Neural cell (in vitro differentiated cells): ENCODE measurements at regions not wholly inside any gene's neighbourhood (a gene's known extent, or its start where the extent isn't known, plus 50 kb on each side); places are given as distances from the start of the nearest gene placed in this dataset.

Experiments used
- H2AFZ ChIP-seq: fragments of 200-600, 300-800 bp; sonication (generic), shearing (Covaris generic); 2 replicates; pipeline ENCODE4 v1.6.0; 2014; ENCODE audit warnings: low read depth, mild to moderate bottlenecking, antibody characterized with exemption, low read length, moderate library complexity
- H3F3A ChIP-seq: fragments of 200-600 bp; shearing (Covaris generic); 2 replicates; pipeline ENCODE4 v1.6.1; 2016; ENCODE audit warnings: mild to moderate bottlenecking, moderate library complexity, mixed read lengths, antibody characterized with exemption, low read length; ENCODE audit not compliant: insufficient read depth, poor library complexity, severe bottlenecking
- H3K27ac ChIP-seq: fragments of 200-600, 300-800 bp; sonication (generic), shearing (Covaris generic); 2 replicates; pipeline ENCODE4 v1.5.1; 2014; ENCODE audit warnings: mild to moderate bottlenecking, low read length, moderate library complexity
- H3K27me3 ChIP-seq: fragments of 300-800, 200-600 bp; sonication (generic), shearing (Covaris generic); 2 replicates; pipeline ENCODE4 v1.6.0; 2014; ENCODE audit warnings: mild to moderate bottlenecking, low read depth, low read length, moderate library complexity; ENCODE audit not compliant: insufficient read depth
- H3K36me3 ChIP-seq: fragments of 300-800, 200-600 bp; sonication (generic), shearing (Covaris generic); 2 replicates; pipeline ENCODE4 v1.5.1; 2014; ENCODE audit warnings: mild to moderate bottlenecking, antibody characterized with exemption, low read length, moderate library complexity; ENCODE audit not compliant: insufficient read depth
- H3K4me2 ChIP-seq: fragments of 300-800, 200-600 bp; sonication (generic), shearing (Covaris generic); 2 replicates; pipeline ENCODE4 v1.6.0; 2014; ENCODE audit warnings: mild to moderate bottlenecking, low read length
- H3K4me3 ChIP-seq: fragments of 300-800, 200-600 bp; sonication (generic), shearing (Covaris generic); 2 replicates; pipeline ENCODE4 v1.5.1; 2014; ENCODE audit warnings: mild to moderate bottlenecking, low read length, moderate library complexity
- H3K79me2 ChIP-seq: fragments of 200-600 bp; shearing (Covaris generic); replicated peaks from 2 replicates; pipeline ENCODE4 v1.6.0; 2014; ENCODE audit warnings: mild to moderate bottlenecking, low read length, moderate library complexity; ENCODE audit not compliant: insufficient read depth
- H3K9ac ChIP-seq: fragments of 300-800, 200-600 bp; sonication (generic), shearing (Covaris generic); 2 replicates; pipeline ENCODE4 v1.6.1; 2016; ENCODE audit warnings: mild to moderate bottlenecking, low read length, mixed read lengths
- H3K9me2 ChIP-seq: fragments of 200-600 bp; shearing (Covaris generic); 2 replicates; pipeline ENCODE4 v1.6.1; 2016; ENCODE audit warnings: mild to moderate bottlenecking, low read length, mixed read lengths; ENCODE audit not compliant: insufficient read depth
- H3K9me3 ChIP-seq: fragments of 200-600, 300-800 bp; sonication (generic), shearing (Covaris generic); 2 replicates; pipeline ENCODE4 v1.6.1; 2016; ENCODE audit warnings: mild to moderate bottlenecking, mixed run types, low read length, moderate library complexity, mixed read lengths
- H4K20me1 ChIP-seq: fragments of 200-600 bp; shearing (Covaris generic); 2 replicates; pipeline ENCODE4 v1.6.1; 2016; ENCODE audit warnings: mild to moderate bottlenecking, mixed run types; ENCODE audit not compliant: insufficient read depth
- EP300 ChIP-seq: fragments of 450-650 bp; conservative IDR thresholded peaks from 2 replicates; pipeline ENCODE4 v1.6.1; 2014; ENCODE audit warnings: antibody characterized with exemption, mild to moderate bottlenecking, moderate library complexity; ENCODE audit not compliant: poor library complexity, severe bottlenecking
- EZH2 ChIP-seq: fragments of 200-600, 300-800 bp; shearing (Covaris generic), sonication (generic); IDR thresholded peaks from 2 replicates; pipeline ENCODE4 v1.6.1; 2014; ENCODE audit warnings: antibody characterized with exemption, low read length, borderline replicate concordance, mild to moderate bottlenecking; ENCODE audit not compliant: insufficient read depth, poor library complexity, severe bottlenecking
- MXI1 ChIP-seq: fragments of 450-650 bp; conservative IDR thresholded peaks from 2 replicates; pipeline ENCODE4 v1.6.1; 2014; ENCODE audit warnings: antibody characterized with exemption, mild to moderate bottlenecking; ENCODE audit not compliant: poor library complexity, severe bottlenecking
- POLR2AphosphoS5 ChIP-seq: IDR thresholded peaks from 2 replicates; pipeline ENCODE4 v1.6.1; 2012
- RAD21 ChIP-seq: fragments of 450-650 bp; conservative IDR thresholded peaks from 2 replicates; pipeline ENCODE4 v1.6.1; 2014; ENCODE audit warnings: antibody characterized with exemption, mild to moderate bottlenecking, moderate library complexity
- SMC3 ChIP-seq: fragments of 450-650 bp; conservative IDR thresholded peaks from 2 replicates; pipeline ENCODE4 v1.6.1; 2014; ENCODE audit warnings: antibody characterized with exemption, mild to moderate bottlenecking, moderate library complexity; ENCODE audit not compliant: poor library complexity
- TAF1 ChIP-seq: IDR thresholded peaks from 2 replicates; pipeline ENCODE4 v1.6.1; 2012; ENCODE audit warnings: low read depth
- TF ChIP-seq, protein P1 (sequence below): fragments of 450-650 bp; IDR thresholded peaks from 2 replicates; pipeline ENCODE4 v1.5.1; 2014; ENCODE audit warnings: antibody characterized with exemption, mild to moderate bottlenecking, moderate library complexity; ENCODE audit not compliant: poor library complexity, severe bottlenecking
- TF ChIP-seq, protein P2 (sequence below): IDR thresholded peaks from 2 replicates; pipeline ENCODE4 v1.6.1; 2012; ENCODE audit warnings: borderline replicate concordance

DNA sequence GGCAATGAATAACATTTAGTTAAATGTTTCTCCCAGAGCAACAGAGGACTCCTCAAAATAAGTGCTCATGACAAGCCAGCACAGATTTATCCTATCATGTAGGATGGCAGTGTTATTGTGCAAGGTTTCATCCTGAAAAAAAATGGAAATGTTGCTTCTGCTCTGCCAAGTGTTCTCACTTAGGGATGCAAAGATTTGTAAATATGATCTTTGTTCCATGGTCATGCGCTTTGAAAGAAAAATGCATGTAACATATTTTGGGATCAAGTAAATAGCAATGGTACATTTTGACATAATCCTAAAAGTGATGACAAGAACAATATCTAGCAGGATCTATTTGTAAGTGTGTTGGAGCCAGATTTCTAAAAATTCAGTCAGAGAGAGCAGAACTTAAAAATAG is 229.5 kb upstream of the CCDC150 start:
- H3K27me3 ChIP-seq = no peaks in the 10 kb centered on the region
- H3K4me3 ChIP-seq = no peak overlapping the region
- H3K27ac ChIP-seq = no peak overlapping the region
- no peaks in the 10 kb centered on the region for H3K9me2 ChIP-seq
- H4K20me1 ChIP-seq = no peaks in the 10 kb centered on the region
- no peak overlapping the region for H3K9ac ChIP-seq
- H3K79me2 ChIP-seq = no peaks in the 10 kb centered on the region
- H2AFZ ChIP-seq = no peak overlapping the region
- H3K9me3 ChIP-seq = no peaks in the 10 kb centered on the region
- H3F3A ChIP-seq = no peaks in the 10 kb centered on the region
- TF ChIP-seq SMC3 (no peak), EZH2 (no peak), EP300 (no peak), TAF1 (no peak), MXI1 (no peak)
- TF ChIP-seq, protein P1, sequence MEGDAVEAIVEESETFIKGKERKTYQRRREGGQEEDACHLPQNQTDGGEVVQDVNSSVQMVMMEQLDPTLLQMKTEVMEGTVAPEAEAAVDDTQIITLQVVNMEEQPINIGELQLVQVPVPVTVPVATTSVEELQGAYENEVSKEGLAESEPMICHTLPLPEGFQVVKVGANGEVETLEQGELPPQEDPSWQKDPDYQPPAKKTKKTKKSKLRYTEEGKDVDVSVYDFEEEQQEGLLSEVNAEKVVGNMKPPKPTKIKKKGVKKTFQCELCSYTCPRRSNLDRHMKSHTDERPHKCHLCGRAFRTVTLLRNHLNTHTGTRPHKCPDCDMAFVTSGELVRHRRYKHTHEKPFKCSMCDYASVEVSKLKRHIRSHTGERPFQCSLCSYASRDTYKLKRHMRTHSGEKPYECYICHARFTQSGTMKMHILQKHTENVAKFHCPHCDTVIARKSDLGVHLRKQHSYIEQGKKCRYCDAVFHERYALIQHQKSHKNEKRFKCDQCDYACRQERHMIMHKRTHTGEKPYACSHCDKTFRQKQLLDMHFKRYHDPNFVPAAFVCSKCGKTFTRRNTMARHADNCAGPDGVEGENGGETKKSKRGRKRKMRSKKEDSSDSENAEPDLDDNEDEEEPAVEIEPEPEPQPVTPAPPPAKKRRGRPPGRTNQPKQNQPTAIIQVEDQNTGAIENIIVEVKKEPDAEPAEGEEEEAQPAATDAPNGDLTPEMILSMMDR = no peak
- TF ChIP-seq, protein P2, sequence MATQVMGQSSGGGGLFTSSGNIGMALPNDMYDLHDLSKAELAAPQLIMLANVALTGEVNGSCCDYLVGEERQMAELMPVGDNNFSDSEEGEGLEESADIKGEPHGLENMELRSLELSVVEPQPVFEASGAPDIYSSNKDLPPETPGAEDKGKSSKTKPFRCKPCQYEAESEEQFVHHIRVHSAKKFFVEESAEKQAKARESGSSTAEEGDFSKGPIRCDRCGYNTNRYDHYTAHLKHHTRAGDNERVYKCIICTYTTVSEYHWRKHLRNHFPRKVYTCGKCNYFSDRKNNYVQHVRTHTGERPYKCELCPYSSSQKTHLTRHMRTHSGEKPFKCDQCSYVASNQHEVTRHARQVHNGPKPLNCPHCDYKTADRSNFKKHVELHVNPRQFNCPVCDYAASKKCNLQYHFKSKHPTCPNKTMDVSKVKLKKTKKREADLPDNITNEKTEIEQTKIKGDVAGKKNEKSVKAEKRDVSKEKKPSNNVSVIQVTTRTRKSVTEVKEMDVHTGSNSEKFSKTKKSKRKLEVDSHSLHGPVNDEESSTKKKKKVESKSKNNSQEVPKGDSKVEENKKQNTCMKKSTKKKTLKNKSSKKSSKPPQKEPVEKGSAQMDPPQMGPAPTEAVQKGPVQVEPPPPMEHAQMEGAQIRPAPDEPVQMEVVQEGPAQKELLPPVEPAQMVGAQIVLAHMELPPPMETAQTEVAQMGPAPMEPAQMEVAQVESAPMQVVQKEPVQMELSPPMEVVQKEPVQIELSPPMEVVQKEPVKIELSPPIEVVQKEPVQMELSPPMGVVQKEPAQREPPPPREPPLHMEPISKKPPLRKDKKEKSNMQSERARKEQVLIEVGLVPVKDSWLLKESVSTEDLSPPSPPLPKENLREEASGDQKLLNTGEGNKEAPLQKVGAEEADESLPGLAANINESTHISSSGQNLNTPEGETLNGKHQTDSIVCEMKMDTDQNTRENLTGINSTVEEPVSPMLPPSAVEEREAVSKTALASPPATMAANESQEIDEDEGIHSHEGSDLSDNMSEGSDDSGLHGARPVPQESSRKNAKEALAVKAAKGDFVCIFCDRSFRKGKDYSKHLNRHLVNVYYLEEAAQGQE = no peak
- H3K36me3 ChIP-seq = no peaks in the 10 kb centered on the region
- no peak overlapping the region for H3K4me2 ChIP-seq

DNA sequence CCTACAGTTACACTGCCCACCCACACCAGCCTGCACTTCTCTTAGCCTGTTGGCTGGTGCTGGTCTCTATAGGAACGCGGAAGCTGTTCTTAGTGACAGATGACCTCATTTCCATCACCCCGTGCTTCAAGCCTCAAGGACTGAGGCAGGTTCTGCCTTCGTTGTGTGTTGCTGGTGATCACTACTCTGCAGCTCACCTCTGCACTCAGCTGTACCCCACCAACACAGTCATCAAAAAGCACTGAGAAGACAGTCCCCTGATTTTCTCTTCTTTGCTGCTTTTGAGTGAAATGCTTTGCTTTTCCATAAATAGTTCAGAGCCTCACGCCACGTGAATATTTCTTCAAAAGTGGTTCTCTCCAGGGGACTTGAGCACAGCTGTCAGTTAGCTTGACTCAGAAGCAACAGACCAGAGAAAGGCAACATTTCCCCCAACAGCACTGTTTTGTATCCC is 225.7 kb upstream of the CCDC150 start:
- Histone ChIP-seq H3K27ac (peak overlapping the region; percentile 74), H3K9me2 (no peaks in the 10 kb centered on the region), H3K4me2 (peak overlapping the region; percentile 58), H2AFZ (no peak overlapping the region), H3K9me3 (no peaks in the 10 kb centered on the region), H3K9ac (peak overlapping the region; percentile 24), H3K27me3 (no peaks in the 10 kb centered on the region), H3K4me3 (peak overlapping the region; percentile 55), H3K36me3 (no peaks in the 10 kb centered on the region), H4K20me1 (no peaks in the 10 kb centered on the region), H3F3A (no peaks in the 10 kb centered on the region), H3K79me2 (no peaks in the 10 kb centered on the region)
- TF ChIP-seq EZH2 (no peak), MXI1 (peak; percentile 42), TAF1 (no peak), EP300 (peak; percentile 59), SMC3 (no peak), POLR2AphosphoS5 (peak; percentile 63), RAD21 (peak; percentile 28)
- TF ChIP-seq, protein P2 = peak; percentile 45
- TF ChIP-seq, protein P1 = no peak
